PC-9 (cell line): ENCODE measurements at regions not wholly inside any gene's neighbourhood (a gene's known extent, or its start where the extent isn't known, plus 50 kb on each side); places are given as distances from the start of the nearest gene placed in this dataset.
"Not testable (repeated sequence)": the region's sequence is repeated elsewhere in the genome, so short reads cannot be mapped to it uniquely, and the experiment has no call there.

Source experiments
- CTCF ChIP-seq: fragments of 200-600 bp; sonication (generic); conservative IDR thresholded peaks from 2 replicates; pipeline ENCODE4 v1.6.1; 2017; ENCODE audit warnings: mixed run types, antibody characterized with exemption, mild to moderate bottlenecking, moderate library complexity
- EZH2 ChIP-seq: fragments of 200-600 bp; sonication (generic); IDR thresholded peaks from 2 replicates; pipeline ENCODE4 v1.8.0; 2017; ENCODE audit warnings: antibody characterized with exemption, low read depth

- TF ChIP-seq CTCF, EZH2: not testable (repeated sequence)
Measured at GRCh38 chr17:27373695-27374094, 79.8 kb downstream of the WSB1 start.
